AG10803 (cell line): ENCODE measurements at regions not wholly inside any gene's neighbourhood (a gene's known extent, or its start where the extent isn't known, plus 50 kb on each side); places are given as distances from the start of the nearest gene placed in this dataset.

Experiments
- DNase-seq: peaks from one replicate; pipeline ENCODE4 v3.0.0; 2010; ENCODE audit warnings: low read depth
- H3K4me3 ChIP-seq: 2 replicates; pipeline ENCODE4 v1.5.1; 2011; ENCODE audit warnings: mild to moderate bottlenecking, low read length, control low read depth
- TF ChIP-seq, protein P1 (sequence below): conservative IDR thresholded peaks from 2 replicates; pipeline ENCODE4 v1.5.1; 2011; ENCODE audit warnings: mild to moderate bottlenecking, low read length, control low read depth, inconsistent platforms

DNA sequence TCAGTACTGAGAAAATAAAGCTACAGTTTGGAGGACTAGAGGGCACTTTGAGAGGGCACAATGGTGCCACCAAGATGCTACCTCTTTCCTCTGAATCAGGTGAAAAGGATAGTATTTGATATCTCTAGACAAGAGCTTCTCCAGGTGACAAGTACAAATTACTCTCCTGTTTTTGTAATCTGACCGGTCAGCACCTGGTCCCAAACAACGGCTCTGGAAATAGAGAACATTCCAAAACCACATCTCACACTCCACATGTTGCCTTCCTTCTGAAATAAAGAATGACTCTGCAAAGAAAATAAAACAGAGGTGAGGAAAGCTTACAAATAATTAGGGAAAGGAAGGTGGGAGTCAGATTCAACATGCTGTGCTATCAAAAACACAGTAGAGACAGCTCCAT lies 51.3 kb upstream of the CITED2 start:
- H3K4me3 ChIP-seq = no peak overlapping the region
- TF ChIP-seq, protein P1, sequence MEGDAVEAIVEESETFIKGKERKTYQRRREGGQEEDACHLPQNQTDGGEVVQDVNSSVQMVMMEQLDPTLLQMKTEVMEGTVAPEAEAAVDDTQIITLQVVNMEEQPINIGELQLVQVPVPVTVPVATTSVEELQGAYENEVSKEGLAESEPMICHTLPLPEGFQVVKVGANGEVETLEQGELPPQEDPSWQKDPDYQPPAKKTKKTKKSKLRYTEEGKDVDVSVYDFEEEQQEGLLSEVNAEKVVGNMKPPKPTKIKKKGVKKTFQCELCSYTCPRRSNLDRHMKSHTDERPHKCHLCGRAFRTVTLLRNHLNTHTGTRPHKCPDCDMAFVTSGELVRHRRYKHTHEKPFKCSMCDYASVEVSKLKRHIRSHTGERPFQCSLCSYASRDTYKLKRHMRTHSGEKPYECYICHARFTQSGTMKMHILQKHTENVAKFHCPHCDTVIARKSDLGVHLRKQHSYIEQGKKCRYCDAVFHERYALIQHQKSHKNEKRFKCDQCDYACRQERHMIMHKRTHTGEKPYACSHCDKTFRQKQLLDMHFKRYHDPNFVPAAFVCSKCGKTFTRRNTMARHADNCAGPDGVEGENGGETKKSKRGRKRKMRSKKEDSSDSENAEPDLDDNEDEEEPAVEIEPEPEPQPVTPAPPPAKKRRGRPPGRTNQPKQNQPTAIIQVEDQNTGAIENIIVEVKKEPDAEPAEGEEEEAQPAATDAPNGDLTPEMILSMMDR = no peak
- DNase-seq = no peak

DNA sequence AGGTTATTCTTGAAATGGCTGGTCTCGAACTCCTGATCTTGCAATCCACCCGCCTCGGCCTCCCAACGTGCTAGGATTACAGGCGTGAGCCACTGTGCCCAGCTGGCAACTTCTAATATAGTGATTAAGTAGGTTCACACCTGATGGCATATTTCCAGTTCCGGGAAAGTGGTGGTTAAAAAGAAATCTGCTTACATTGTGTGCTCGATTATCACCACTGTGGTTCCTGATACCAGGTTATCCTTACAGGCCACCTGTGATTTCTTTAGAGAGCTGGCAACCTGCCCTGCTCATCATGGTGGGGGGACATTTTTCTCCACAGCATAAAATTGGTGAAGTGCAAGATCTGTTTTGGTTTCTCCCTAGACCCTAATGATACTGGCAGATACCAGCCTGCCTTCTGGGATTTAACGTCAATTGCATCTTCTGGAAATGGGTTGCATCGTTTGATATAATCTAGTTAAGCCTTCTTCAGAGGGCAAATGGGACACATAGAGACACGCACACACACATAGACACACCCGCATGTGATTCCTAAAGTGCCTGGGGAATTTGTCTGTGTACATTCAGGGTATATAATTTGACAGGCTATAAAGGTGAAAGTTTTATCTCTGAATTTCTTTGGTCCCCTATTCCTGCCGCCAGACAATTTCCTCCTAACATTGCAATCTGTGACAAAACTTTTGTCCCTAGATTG lies 49.7 kb upstream of the CITED2 start:
- H3K4me3 ChIP-seq = no peak overlapping the region
- DNase-seq = no peak
- TF ChIP-seq, protein P1 = no peak
